ENCODE measurements at regions not wholly inside any gene's neighbourhood (a gene's known extent, or its start where the extent isn't known, plus 50 kb on each side); places are given as distances from the start of the nearest gene placed in this dataset.

GRCh38 chr5:71891406-71891805 is 172.3 kb downstream of the CARTPT start:
- TF ChIP-seq, protein P1, sequence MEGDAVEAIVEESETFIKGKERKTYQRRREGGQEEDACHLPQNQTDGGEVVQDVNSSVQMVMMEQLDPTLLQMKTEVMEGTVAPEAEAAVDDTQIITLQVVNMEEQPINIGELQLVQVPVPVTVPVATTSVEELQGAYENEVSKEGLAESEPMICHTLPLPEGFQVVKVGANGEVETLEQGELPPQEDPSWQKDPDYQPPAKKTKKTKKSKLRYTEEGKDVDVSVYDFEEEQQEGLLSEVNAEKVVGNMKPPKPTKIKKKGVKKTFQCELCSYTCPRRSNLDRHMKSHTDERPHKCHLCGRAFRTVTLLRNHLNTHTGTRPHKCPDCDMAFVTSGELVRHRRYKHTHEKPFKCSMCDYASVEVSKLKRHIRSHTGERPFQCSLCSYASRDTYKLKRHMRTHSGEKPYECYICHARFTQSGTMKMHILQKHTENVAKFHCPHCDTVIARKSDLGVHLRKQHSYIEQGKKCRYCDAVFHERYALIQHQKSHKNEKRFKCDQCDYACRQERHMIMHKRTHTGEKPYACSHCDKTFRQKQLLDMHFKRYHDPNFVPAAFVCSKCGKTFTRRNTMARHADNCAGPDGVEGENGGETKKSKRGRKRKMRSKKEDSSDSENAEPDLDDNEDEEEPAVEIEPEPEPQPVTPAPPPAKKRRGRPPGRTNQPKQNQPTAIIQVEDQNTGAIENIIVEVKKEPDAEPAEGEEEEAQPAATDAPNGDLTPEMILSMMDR (conservative IDR thresholded peaks at IDR 0.05; ENCODE audit: low read depth, low read length) = no peak
- no peak for TF ChIP-seq EZH2 (IDR thresholded peaks at IDR 0.05; ENCODE audit: borderline replicate concordance, low read depth, low read length, poor library complexity, severe bottlenecking)
